GM18520 (cell line): ENCODE measurements at regions not wholly inside any gene's neighbourhood (a gene's known extent, or its start where the extent isn't known, plus 50 kb on each side); places are given as distances from the start of the nearest gene placed in this dataset.

Experiments
- ATAC-seq: cut with Tn5 transposase; IDR thresholded peaks from one replicate; pipeline ENCODE4 v1.9.1; 2021; ENCODE audit not compliant: unreplicated experiment

GRCh38 chr7:145005601-145006000, 169.7 kb upstream of the TPK1 start:
- no peak for ATAC-seq

GRCh38 chr7:144997512-144997911, 161.7 kb upstream of the TPK1 start:
- ATAC-seq = no peak

GRCh38 chr7:144995495-144995894, 159.6 kb upstream of the TPK1 start:
- no peak for ATAC-seq

DNA sequence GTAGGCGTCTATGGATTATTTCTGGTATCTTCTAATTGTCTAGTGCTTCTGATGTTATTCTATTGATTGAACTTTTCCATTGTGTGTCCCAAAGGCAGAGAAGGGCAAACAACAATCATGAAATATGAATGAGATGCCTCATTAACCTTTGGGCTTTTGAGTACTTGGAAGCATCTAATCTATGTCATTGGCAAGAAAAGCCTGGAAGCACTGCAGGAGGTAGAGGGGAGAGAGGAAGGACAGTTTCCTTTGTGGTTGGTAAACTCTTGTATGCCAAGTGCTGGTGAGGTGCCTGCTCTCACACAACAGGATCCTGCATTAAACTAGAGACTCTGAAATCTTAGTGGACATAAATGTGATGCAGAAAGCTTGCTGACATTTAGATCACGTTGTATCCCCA, 155.2 kb upstream of the TPK1 start:
- no peak for ATAC-seq

DNA sequence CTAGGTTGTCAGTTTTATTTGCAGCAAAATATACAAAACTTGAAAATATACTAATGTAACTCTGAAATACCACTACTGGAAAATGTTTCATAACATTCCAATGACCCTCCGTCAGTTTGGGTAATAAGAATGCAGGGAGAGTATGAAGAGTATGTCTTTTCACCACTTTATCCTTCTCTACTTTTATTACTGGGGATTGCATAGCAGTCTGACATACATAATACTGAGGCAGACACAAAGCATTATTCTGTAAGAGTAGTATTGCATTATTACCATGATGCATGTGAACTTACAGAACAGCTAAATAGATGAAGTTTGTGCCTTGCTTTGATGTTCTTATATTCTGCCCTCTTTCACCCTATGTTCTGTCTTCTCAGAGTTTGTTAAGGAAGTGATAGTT, 151.8 kb upstream of the TPK1 start:
- ATAC-seq = no peak

GRCh38 chr7:144982133-144982532, 146.3 kb upstream of the TPK1 start:
- ATAC-seq = no peak

GRCh38 chr7:144975882-144976281, 140.0 kb upstream of the TPK1 start:
- no peak for ATAC-seq

- no peak for ATAC-seq
Observed at GRCh38 chr7:144969787-144970186, 133.9 kb upstream of the TPK1 start.

- no peak for ATAC-seq
Observed at GRCh38 chr7:144960763-144961162, 124.9 kb upstream of the TPK1 start.

DNA sequence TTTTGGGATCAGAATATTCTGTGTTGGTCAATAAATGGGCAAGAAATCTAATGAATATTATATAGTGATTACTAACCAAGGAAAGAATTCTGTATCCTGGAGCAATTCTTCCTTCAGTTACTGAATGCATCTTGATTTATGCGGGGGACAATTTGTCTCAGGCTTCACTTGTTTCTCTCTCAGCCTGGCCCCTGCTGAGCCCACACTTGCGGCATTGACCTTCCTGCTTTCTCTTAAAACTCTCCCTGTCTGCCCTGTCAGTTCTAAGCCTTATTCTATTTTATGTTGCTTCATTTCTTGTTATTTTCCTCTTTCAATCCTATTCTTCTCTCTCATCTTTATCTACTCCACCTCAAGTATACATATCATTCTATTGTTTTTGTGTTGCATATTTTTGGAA, 122.1 kb upstream of the TPK1 start:
- ATAC-seq = no peak

DNA sequence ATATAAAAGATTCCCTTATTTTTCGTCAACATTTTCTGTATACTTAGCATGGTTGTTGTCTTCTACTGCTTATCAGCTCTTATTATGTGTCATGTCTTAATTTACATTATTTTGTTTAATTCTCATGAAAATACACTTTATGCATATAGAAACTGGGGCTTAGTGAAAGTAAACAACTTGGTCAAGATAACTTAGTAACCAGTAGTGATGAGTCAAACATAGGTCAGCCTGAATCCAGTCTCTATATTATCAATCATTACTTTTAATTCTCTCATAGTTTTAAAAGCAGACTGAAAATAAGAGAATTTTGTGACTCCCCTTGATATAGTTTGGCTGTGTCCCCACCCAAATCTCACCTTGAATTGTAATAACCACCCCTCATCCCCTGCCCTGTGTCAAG, 119.6 kb upstream of the TPK1 start:
- no peak for ATAC-seq

DNA sequence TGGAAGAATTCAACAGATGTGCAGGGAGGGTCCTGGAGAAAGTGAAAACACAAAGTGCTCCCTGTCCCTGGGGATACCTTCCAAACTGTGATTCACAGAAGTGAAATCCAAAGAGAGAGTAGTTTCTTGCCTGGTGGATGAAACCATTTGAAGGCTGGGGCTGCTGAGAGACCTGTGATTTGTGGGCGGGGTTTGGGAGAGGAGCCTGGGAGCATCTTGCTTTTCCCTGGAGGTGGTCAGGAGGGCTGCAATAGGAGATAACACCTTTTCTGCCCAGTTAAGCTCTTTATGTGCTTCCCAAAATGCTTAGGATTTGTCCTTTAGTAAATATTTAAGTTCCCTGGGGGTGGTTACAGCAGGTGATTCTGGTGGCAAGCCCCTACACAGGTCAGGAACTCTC, 105.3 kb upstream of the TPK1 start:
- no peak for ATAC-seq

DNA sequence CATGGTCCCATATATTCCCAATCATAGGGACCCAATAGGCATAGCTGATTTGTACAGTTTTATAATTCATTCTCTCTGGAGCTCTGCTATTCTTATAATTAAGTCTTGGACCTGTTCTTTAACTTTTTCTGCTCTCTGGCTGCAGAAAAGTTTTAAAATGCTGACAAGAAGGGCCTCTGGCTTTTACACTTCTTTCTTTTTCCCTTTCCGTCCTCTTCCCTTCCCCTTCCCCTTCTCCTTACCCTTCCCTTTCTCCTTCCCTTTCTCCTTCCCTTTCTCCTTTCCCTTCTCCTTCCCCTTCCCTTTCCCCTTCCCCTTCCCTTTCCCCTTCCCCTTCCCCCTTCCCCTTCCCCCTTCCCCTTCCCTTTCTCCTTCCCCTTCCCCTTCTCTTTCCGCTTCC, 101.3 kb upstream of the TPK1 start:
- no peak for ATAC-seq

GRCh38 chr7:144936314-144936713, 100.5 kb upstream of the TPK1 start:
- ATAC-seq = no peak

DNA sequence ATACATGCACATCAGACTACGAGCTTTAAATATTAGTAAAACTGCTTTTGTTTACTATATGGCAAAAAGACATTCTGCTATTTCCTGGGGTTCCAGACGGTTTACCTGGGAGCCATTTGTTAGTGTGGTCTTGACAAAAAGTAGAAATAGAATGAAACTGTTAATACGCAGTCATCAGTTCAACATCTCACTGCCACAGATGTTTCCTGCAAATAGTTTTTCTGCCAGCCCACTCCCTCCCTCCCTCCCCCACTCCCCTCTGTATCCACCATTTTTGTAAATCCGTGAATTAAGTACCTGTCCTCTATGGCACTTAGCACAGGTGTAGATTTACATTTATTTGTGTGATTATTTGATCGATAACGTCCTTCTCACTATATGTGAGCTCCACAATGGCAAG, 74.6 kb upstream of the TPK1 start:
- ATAC-seq = no peak

- ATAC-seq = no peak
Observed at GRCh38 chr7:144908943-144909556, 73.2 kb upstream of the TPK1 start.

DNA sequence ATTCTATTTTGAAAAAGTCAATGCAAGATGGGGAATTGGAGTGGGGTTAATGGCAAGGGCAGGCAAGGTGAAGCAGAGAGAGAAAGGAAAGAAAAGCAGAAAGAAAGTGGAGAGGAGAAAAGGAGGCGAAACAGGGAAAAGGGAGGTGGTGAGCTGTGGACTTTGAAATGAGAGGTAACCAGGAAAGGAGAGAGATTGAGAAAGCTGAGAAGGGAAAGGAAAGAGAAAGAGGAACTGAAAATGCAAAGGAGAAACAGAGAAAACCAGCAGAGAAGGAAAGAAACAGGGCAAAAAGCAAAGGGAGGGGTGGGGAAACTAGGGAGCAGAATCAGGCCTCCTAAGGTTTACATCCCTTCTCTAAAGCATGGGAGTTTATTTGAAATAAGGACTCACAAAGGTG, 72.5 kb upstream of the TPK1 start:
- no peak for ATAC-seq

DNA sequence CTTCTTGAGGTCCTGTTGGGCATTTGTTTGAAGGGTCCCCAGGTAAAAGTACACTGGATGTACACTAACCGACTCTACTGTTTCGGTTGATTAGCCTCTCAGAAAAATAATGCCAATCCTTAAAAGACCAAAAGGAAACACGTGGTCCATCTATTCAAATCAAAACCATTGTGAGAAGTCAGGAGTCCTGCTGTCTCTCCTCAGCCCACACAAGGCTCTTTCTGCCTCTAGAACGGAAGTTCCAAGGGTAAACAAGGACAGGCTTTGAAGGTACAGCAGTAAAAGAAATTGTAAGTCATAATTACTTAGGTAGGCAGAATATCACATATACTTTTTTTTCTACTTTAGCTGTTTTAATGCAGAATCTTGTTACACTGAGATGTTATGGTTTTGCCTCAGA, 71.7 kb upstream of the TPK1 start:
- peak; percentile 58 for ATAC-seq

GRCh38 chr7:144903201-144903600, 67.3 kb upstream of the TPK1 start:
- ATAC-seq = no peak

- no peak for ATAC-seq
Observed at GRCh38 chr7:144892761-144893160, 56.9 kb upstream of the TPK1 start.
